GM12874 (cell line): ENCODE measurements at regions not wholly inside any gene's neighbourhood (a gene's known extent, or its start where the extent isn't known, plus 50 kb on each side); places are given as distances from the start of the nearest gene placed in this dataset.

Source experiments
- CTCF ChIP-seq: IDR thresholded peaks from 2 replicates; pipeline ENCODE4 v1.5.1; 2011; ENCODE audit warnings: low read depth, mild to moderate bottlenecking, control low read depth, low read length, moderate library complexity; ENCODE audit not compliant: insufficient read depth

- TF ChIP-seq CTCF = no peak
Observed at GRCh38 chr21:38574895-38575575, 76.8 kb upstream of the ERG start.

- TF ChIP-seq CTCF = no peak
Observed at GRCh38 chr21:38577887-38578286, 79.6 kb upstream of the ERG start.

- no peak for TF ChIP-seq CTCF
Observed at GRCh38 chr21:38590449-38591217, 92.4 kb upstream of the ERG start.

- TF ChIP-seq CTCF = no peak
Observed at GRCh38 chr21:38591218-38591537, 92.9 kb upstream of the ERG start.

GRCh38 chr21:38596264-38597042, 98.2 kb upstream of the ERG start:
- no peak for TF ChIP-seq CTCF

- no peak for TF ChIP-seq CTCF
Observed at GRCh38 chr21:38597421-38597820, 99.1 kb upstream of the ERG start.

- TF ChIP-seq CTCF = no peak
Observed at GRCh38 chr21:38598413-38598812, 100.1 kb upstream of the ERG start.
